ENCODE measurements at regions not wholly inside any gene's neighbourhood (a gene's known extent, or its start where the extent isn't known, plus 50 kb on each side); places are given as distances from the start of the nearest gene placed in this dataset.

DNA sequence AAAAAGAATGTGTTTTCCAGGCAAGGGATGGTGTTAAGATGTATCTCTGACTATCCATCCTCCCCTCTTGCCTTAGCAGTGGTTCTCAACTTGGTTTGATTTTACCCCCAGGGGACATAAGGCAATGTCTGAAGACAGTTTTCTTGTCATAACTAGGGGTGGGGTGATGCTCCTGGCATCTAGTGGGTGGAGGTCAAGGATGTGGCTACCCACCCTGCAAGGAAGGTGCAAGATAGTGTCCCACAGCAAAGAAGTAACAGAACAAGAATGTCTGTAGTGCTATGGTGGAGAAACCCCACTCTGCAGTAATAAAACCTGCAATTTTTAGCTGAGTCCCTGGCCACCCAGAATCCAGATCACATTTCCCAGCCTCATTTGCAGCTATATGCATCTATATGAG lies 81.2 kb upstream of the TBL1X start:
- Histone ChIP-seq H3K27me3 (peaks cover 17% of the 10 kb centered on the region), H3K9me3 (replicated peaks in 1 of 3) (peaks cover 0 to 5% (median 0%) of the 10 kb centered on the region in 3 donors), H3K36me3 (replicated peaks in 1 of 2) (no peaks in the 10 kb centered on the region), H3K27ac (no peak overlapping the region), H3K4me1 (replicated peaks in 1 of 2) (no peaks in the 10 kb centered on the region), H3K4me3 (no peak overlapping the region)
- no peak for TF ChIP-seq POLR2A (IDR thresholded peaks at IDR 0.05)
- TF ChIP-seq, protein P1, sequence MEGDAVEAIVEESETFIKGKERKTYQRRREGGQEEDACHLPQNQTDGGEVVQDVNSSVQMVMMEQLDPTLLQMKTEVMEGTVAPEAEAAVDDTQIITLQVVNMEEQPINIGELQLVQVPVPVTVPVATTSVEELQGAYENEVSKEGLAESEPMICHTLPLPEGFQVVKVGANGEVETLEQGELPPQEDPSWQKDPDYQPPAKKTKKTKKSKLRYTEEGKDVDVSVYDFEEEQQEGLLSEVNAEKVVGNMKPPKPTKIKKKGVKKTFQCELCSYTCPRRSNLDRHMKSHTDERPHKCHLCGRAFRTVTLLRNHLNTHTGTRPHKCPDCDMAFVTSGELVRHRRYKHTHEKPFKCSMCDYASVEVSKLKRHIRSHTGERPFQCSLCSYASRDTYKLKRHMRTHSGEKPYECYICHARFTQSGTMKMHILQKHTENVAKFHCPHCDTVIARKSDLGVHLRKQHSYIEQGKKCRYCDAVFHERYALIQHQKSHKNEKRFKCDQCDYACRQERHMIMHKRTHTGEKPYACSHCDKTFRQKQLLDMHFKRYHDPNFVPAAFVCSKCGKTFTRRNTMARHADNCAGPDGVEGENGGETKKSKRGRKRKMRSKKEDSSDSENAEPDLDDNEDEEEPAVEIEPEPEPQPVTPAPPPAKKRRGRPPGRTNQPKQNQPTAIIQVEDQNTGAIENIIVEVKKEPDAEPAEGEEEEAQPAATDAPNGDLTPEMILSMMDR (IDR thresholded peaks at IDR 0.05), result no peak
- DNase-seq, result no peak
- intact Hi-C loops (cut with DNase I), result no loop called here

DNA sequence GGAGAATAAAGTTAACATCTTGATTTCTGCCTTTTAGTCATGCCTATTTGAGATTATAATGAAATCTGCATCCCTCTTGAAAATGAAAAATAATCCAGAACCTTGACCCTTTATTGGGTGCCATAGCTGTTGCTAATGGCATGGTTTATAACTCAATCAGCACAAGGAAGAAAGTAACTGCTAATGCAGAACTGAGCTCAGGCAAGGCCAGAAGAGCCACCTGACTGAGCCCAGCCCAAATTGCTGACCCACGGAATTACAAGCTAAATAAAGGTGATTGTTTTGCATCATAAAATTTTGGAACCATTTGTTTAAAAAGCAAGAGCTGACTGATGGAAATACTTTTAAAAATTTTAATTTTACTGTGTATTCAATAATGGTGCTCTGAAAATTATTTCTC lies 76.4 kb upstream of the TBL1X start:
- no peak for DNase-seq
- Histone ChIP-seq H3K4me3 (no peak overlapping the region), H3K4me1 (replicated peaks in 1 of 2) (no peaks in the 10 kb centered on the region), H3K9me3 (replicated peaks in 1 of 3) (peaks cover 0 to 5% (median 0%) of the 10 kb centered on the region in 3 donors), H3K27ac (no peak overlapping the region), H3K36me3 (replicated peaks in 1 of 2) (no peaks in the 10 kb centered on the region), H3K27me3 (no peaks in the 10 kb centered on the region)
- TF ChIP-seq, protein P1 (IDR thresholded peaks at IDR 0.05), result no peak
- TF ChIP-seq POLR2A (IDR thresholded peaks at IDR 0.05), result no peak
- 52 to 91% (median 75%) methylated on average over 1 of the region's 1 CpG for WGBS, 4 donors
- intact Hi-C loops (cut with DNase I), result no loop called here

DNA sequence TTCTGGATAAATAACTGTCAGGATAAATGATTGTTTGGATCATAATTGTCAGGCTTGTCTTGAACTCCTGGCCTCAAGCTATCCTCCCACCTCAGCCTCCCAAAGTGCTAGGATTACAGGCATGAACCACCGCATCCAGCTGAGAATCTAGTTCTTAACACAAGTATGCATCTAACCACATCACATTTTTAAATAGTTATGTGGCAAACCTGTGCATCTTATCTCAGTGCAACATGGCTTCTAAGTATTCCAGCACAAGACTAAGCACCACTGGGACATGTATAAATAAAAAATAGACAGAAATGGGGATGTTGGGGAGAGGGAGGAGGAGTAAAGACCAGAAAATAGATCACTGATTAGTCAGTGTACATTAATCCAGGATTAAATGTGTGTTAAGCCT lies 74.7 kb upstream of the TBL1X start:
- intact Hi-C loops (cut with DNase I), result no loop called here

DNA sequence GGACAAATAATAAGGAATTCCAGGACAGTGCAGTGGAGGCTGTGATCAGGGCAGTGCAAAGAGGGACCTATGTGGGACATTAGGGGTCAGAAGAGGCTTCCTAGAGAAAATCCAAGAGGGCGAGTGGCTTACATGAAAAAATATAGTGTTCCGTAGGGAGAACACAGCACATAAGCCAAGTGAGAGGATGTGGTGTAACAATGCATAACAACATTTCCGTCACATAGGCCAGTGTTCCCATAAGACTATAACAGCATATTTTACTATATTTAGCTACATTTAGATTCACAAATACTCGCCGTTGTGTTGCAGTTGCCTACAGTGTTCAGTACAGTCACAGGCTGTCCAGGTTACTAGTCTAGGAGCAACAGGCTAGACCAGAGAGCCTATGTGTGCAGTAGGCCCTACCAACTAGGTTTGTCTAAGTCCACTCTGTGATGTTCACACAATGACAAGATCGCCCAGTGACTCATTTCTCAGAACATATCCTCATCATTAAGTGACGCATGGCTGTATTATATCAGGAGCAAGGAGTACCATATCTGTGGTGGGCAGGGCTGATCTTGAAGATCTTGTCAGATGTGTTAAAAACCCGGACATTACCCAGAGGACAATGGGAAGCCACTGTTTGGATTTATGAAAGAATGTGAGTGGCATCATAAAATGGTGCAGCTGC lies 74.0 kb upstream of the TBL1X start:
- TF ChIP-seq, protein P1 (IDR thresholded peaks at IDR 0.05), result no peak
- no peak for TF ChIP-seq POLR2A (IDR thresholded peaks at IDR 0.05)
- Histone ChIP-seq H3K36me3 (replicated peaks in 1 of 2) (no peaks in the 10 kb centered on the region), H3K27ac (no peak overlapping the region), H3K4me3 (no peak overlapping the region), H3K27me3 (no peaks in the 10 kb centered on the region), H3K4me1 (replicated peaks in 1 of 2) (no peaks in the 10 kb centered on the region), H3K9me3 (replicated peaks in 1 of 3) (peaks cover 0 to 5% (median 0%) of the 10 kb centered on the region in 3 donors)
- intact Hi-C loops (cut with DNase I), result no loop called here
- DNase-seq, result no peak
- WGBS, 4 donors, result 83 to 89% (median 86%) methylated on average over 6 to 8 of the region's 8 CpGs

More for the DNA sequence above, 74.7 kb upstream of the TBL1X start:
- DNase-seq, result no peak
- H3K27ac ChIP-seq, result no peak overlapping the region
- H3K36me3 ChIP-seq (replicated peaks in 1 of 2), result no peaks in the 10 kb centered on the region
- H3K4me1 ChIP-seq (replicated peaks in 1 of 2), result no peaks in the 10 kb centered on the region
- H3K27me3 ChIP-seq, result no peaks in the 10 kb centered on the region
- TF ChIP-seq, protein P1 (IDR thresholded peaks at IDR 0.05), result no peak
- TF ChIP-seq POLR2A (IDR thresholded peaks at IDR 0.05), result no peak
- WGBS, 4 donors, result 88 to 100% (median 98%) methylated on average over 1 of the region's 1 CpG
- H3K9me3 ChIP-seq (replicated peaks in 1 of 3), result peaks cover 0 to 5% (median 0%) of the 10 kb centered on the region in 3 donors
- H3K4me3 ChIP-seq, result no peak overlapping the region

Measured in adrenal gland (tissue), 9 donors.